GM23338 (cell line): ENCODE measurements at regions not wholly inside any gene's neighbourhood (a gene's known extent, or its start where the extent isn't known, plus 50 kb on each side); places are given as distances from the start of the nearest gene placed in this dataset.

Experiments used
- EZH2phosphoT487 ChIP-seq: fragments of 200-600 bp; sonication (generic); IDR thresholded peaks from one replicate; pipeline ENCODE4 v1.8.1; 2018; ENCODE audit warnings: antibody characterized with exemption; ENCODE audit not compliant: unreplicated experiment
- POLR2AphosphoS5 ChIP-seq: IDR thresholded peaks from 2 replicates; pipeline ENCODE4 v1.6.1; 2016; ENCODE audit warnings: antibody characterized with exemption, low read depth
- TF ChIP-seq, protein P1 (sequence below), 2 experiments: fragments of 200-600 bp in 1 of 2; sonication (generic) in 1 of 2; conservative IDR thresholded peaks; 2 replicates each; pipeline versions ENCODE4 v1.5.1 to v1.6.1; 2016 to 2017; ENCODE audit warnings: antibody characterized with exemption in 2 of 2, low read depth in 2 of 2, mild to moderate bottlenecking in 2 of 2, moderate library complexity in 1 of 2
- TF ChIP-seq, protein P2 (sequence below): IDR thresholded peaks from one replicate; pipeline ENCODE4 v1.6.1; 2018; ENCODE audit warnings: antibody characterized with exemption; ENCODE audit not compliant: unreplicated experiment

DNA sequence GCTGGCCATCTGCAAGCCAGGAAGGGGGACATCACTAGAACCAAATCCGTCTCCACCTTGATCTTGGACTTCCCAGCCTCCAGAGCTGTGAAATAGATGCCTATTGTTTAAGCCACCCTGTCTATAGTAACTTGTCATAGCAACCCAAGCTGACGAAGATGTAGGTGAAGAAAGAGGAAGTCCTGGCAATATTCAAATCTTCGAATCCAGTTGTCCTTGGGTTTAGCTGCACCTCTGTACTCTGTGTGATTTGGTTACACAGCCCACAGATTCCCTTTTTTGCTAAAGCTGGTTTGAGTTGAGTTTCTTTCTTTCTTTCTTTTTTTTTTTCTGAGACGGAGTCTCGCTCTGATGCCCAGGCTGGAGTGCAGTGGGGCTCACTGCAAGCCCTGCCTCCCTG, 68.0 kb upstream of the XCR1 start:
- TF ChIP-seq, protein P1, sequence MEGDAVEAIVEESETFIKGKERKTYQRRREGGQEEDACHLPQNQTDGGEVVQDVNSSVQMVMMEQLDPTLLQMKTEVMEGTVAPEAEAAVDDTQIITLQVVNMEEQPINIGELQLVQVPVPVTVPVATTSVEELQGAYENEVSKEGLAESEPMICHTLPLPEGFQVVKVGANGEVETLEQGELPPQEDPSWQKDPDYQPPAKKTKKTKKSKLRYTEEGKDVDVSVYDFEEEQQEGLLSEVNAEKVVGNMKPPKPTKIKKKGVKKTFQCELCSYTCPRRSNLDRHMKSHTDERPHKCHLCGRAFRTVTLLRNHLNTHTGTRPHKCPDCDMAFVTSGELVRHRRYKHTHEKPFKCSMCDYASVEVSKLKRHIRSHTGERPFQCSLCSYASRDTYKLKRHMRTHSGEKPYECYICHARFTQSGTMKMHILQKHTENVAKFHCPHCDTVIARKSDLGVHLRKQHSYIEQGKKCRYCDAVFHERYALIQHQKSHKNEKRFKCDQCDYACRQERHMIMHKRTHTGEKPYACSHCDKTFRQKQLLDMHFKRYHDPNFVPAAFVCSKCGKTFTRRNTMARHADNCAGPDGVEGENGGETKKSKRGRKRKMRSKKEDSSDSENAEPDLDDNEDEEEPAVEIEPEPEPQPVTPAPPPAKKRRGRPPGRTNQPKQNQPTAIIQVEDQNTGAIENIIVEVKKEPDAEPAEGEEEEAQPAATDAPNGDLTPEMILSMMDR (conservative IDR thresholded peaks at IDR 0.05; ENCODE audit: low read depth in 2 of 2): no peak
- no peak for TF ChIP-seq POLR2AphosphoS5
- TF ChIP-seq, protein P2, sequence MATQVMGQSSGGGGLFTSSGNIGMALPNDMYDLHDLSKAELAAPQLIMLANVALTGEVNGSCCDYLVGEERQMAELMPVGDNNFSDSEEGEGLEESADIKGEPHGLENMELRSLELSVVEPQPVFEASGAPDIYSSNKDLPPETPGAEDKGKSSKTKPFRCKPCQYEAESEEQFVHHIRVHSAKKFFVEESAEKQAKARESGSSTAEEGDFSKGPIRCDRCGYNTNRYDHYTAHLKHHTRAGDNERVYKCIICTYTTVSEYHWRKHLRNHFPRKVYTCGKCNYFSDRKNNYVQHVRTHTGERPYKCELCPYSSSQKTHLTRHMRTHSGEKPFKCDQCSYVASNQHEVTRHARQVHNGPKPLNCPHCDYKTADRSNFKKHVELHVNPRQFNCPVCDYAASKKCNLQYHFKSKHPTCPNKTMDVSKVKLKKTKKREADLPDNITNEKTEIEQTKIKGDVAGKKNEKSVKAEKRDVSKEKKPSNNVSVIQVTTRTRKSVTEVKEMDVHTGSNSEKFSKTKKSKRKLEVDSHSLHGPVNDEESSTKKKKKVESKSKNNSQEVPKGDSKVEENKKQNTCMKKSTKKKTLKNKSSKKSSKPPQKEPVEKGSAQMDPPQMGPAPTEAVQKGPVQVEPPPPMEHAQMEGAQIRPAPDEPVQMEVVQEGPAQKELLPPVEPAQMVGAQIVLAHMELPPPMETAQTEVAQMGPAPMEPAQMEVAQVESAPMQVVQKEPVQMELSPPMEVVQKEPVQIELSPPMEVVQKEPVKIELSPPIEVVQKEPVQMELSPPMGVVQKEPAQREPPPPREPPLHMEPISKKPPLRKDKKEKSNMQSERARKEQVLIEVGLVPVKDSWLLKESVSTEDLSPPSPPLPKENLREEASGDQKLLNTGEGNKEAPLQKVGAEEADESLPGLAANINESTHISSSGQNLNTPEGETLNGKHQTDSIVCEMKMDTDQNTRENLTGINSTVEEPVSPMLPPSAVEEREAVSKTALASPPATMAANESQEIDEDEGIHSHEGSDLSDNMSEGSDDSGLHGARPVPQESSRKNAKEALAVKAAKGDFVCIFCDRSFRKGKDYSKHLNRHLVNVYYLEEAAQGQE: no peak
- no peak for TF ChIP-seq EZH2phosphoT487
